ENCODE measurements at regions not wholly inside any gene's neighbourhood (a gene's known extent, or its start where the extent isn't known, plus 50 kb on each side); places are given as distances from the start of the nearest gene placed in this dataset.

- H3K27me3 Mint-ChIP-seq = no peaks in the 10 kb centered on the region
- H3K4me3 Mint-ChIP-seq = no peak overlapping the region
- peaks cover 2% of the 10 kb centered on the region for H3K36me3 Mint-ChIP-seq (ENCODE audit: low read depth)
- peaks cover 6% of the 10 kb centered on the region for H3K4me1 Mint-ChIP-seq
- no peak overlapping the region for H3K27ac Mint-ChIP-seq
- ATAC-seq (no peak), DNase-seq (no peak)
- H3K9me3 Mint-ChIP-seq = no peaks in the 10 kb centered on the region
These were observed 160.2 kb upstream of the SPIN4 start for GRCh38 chrX:63511361-63511760.

- Mint-ChIP-seq H3K4me1 (peaks cover 6% of the 10 kb centered on the region), H3K4me3 (no peak overlapping the region), H3K36me3 (ENCODE audit: low read depth) (peaks cover 2% of the 10 kb centered on the region), H3K27me3 (no peaks in the 10 kb centered on the region), H3K27ac (no peak overlapping the region), H3K9me3 (no peaks in the 10 kb centered on the region)
- DNase-seq = no peak
- ATAC-seq = no peak
These were observed 157.5 kb upstream of the SPIN4 start for GRCh38 chrX:63508668-63509067.

GRCh38 chrX:63506320-63506719 is 155.2 kb upstream of the SPIN4 start:
- Mint-ChIP-seq H3K36me3 (ENCODE audit: low read depth) (peaks cover 2% of the 10 kb centered on the region), H3K27ac (no peak overlapping the region), H3K4me3 (no peak overlapping the region), H3K4me1 (peaks cover 6% of the 10 kb centered on the region), H3K27me3 (no peaks in the 10 kb centered on the region), H3K9me3 (no peaks in the 10 kb centered on the region)
- ATAC-seq (no peak), DNase-seq (no peak)

- H3K4me1 Mint-ChIP-seq = peaks cover 3% of the 10 kb centered on the region
- DNase-seq = no peak
- H3K27me3 Mint-ChIP-seq = no peaks in the 10 kb centered on the region
- H3K36me3 Mint-ChIP-seq (ENCODE audit: low read depth) = peaks cover 5% of the 10 kb centered on the region
- no peaks in the 10 kb centered on the region for H3K9me3 Mint-ChIP-seq
- H3K27ac Mint-ChIP-seq = no peak overlapping the region
- ATAC-seq = no peak
- H3K4me3 Mint-ChIP-seq = no peak overlapping the region
These were observed 152.4 kb upstream of the SPIN4 start for GRCh38 chrX:63503541-63503940.

GRCh38 chrX:63488546-63489373 is 137.6 kb upstream of the SPIN4 start:
- DNase-seq (no peak), ATAC-seq (no peak)
- Mint-ChIP-seq H3K36me3 (ENCODE audit: low read depth) (peaks cover 45% of the 10 kb centered on the region), H3K9me3 (peaks cover 7% of the 10 kb centered on the region), H3K27me3 (no peaks in the 10 kb centered on the region), H3K27ac (no peak overlapping the region), H3K4me1 (no peaks in the 10 kb centered on the region), H3K4me3 (no peak overlapping the region)

GRCh38 chrX:63475200-63475599 is 124.1 kb upstream of the SPIN4 start:
- Mint-ChIP-seq H3K27me3 (no peaks in the 10 kb centered on the region), H3K4me3 (no peak overlapping the region), H3K9me3 (peaks cover 28% of the 10 kb centered on the region), H3K27ac (no peak overlapping the region), H3K4me1 (no peaks in the 10 kb centered on the region), H3K36me3 (ENCODE audit: low read depth) (peaks cover 51% of the 10 kb centered on the region)
- ATAC-seq (no peak), DNase-seq (no peak)

- Mint-ChIP-seq H3K9me3 (peaks cover 13% of the 10 kb centered on the region), H3K36me3 (ENCODE audit: low read depth) (peaks cover 34% of the 10 kb centered on the region), H3K27ac (no peak overlapping the region), H3K4me3 (no peak overlapping the region), H3K4me1 (no peaks in the 10 kb centered on the region), H3K27me3 (no peaks in the 10 kb centered on the region)
- DNase-seq (no peak), ATAC-seq (no peak)
These were observed 119.9 kb upstream of the SPIN4 start for GRCh38 chrX:63471004-63471403.

- Mint-ChIP-seq H3K27me3 (no peaks in the 10 kb centered on the region), H3K36me3 (ENCODE audit: low read depth) (peaks cover 33% of the 10 kb centered on the region), H3K4me3 (no peak overlapping the region), H3K4me1 (no peaks in the 10 kb centered on the region), H3K27ac (no peak overlapping the region), H3K9me3 (peaks cover 8% of the 10 kb centered on the region)
- DNase-seq (no peak), ATAC-seq (no peak)
These were observed 119.4 kb upstream of the SPIN4 start for GRCh38 chrX:63470506-63470905.

- H3K36me3 Mint-ChIP-seq (ENCODE audit: low read depth) = peaks cover 21% of the 10 kb centered on the region
- H3K9me3 Mint-ChIP-seq = peaks cover 13% of the 10 kb centered on the region
- ATAC-seq (no peak), DNase-seq (no peak)
- no peak overlapping the region for H3K4me3 Mint-ChIP-seq
- H3K27me3 Mint-ChIP-seq = no peaks in the 10 kb centered on the region
- H3K4me1 Mint-ChIP-seq = no peaks in the 10 kb centered on the region
- H3K27ac Mint-ChIP-seq = no peak overlapping the region
These were observed 115.6 kb upstream of the SPIN4 start for GRCh38 chrX:63466690-63467089.

GRCh38 chrX:63458981-63459380 is 107.8 kb upstream of the SPIN4 start:
- peaks cover 19% of the 10 kb centered on the region for H3K9me3 Mint-ChIP-seq
- H3K27ac Mint-ChIP-seq = no peak overlapping the region
- H3K27me3 Mint-ChIP-seq = no peaks in the 10 kb centered on the region
- peaks cover 25% of the 10 kb centered on the region for H3K36me3 Mint-ChIP-seq (ENCODE audit: low read depth)
- DNase-seq (no peak), ATAC-seq (no peak)
- H3K4me3 Mint-ChIP-seq = no peak overlapping the region
- H3K4me1 Mint-ChIP-seq = no peaks in the 10 kb centered on the region

GRCh38 chrX:63453571-63453970 is 102.4 kb upstream of the SPIN4 start:
- no peaks in the 10 kb centered on the region for H3K4me1 Mint-ChIP-seq
- no peaks in the 10 kb centered on the region for H3K27me3 Mint-ChIP-seq
- DNase-seq = no peak
- H3K36me3 Mint-ChIP-seq (ENCODE audit: low read depth) = peaks cover 51% of the 10 kb centered on the region
- no peak overlapping the region for H3K4me3 Mint-ChIP-seq
- no peak for ATAC-seq
- H3K9me3 Mint-ChIP-seq = peaks cover 42% of the 10 kb centered on the region
- no peak overlapping the region for H3K27ac Mint-ChIP-seq

- H3K36me3 Mint-ChIP-seq (ENCODE audit: low read depth) = peaks cover 20% of the 10 kb centered on the region
- no peaks in the 10 kb centered on the region for H3K27me3 Mint-ChIP-seq
- no peak for DNase-seq
- H3K27ac Mint-ChIP-seq = no peak overlapping the region
- peaks cover 2% of the 10 kb centered on the region for H3K4me1 Mint-ChIP-seq
- no peak overlapping the region for H3K4me3 Mint-ChIP-seq
- H3K9me3 Mint-ChIP-seq = peaks cover 25% of the 10 kb centered on the region
- no peak for ATAC-seq
These were observed 90.6 kb upstream of the SPIN4 start for GRCh38 chrX:63441717-63442116.

- H3K4me3 Mint-ChIP-seq = no peak overlapping the region
These were observed 88.4 kb upstream of the SPIN4 start for GRCh38 chrX:63439580-63439979.

GRCh38 chrX:63436865-63437264 is 85.7 kb upstream of the SPIN4 start:
- H3K27me3 Mint-ChIP-seq = no peaks in the 10 kb centered on the region
- no peak overlapping the region for H3K4me3 Mint-ChIP-seq
- H3K27ac Mint-ChIP-seq = no peak overlapping the region
- H3K36me3 Mint-ChIP-seq (ENCODE audit: low read depth) = peaks cover 20% of the 10 kb centered on the region
- peaks cover 14% of the 10 kb centered on the region for H3K9me3 Mint-ChIP-seq
- ATAC-seq (no peak), DNase-seq (no peak)
- peaks cover 2% of the 10 kb centered on the region for H3K4me1 Mint-ChIP-seq

More at GRCh38 chrX:63439580-63439979, 88.4 kb upstream of the SPIN4 start:
- H3K4me1 Mint-ChIP-seq = peaks cover 2% of the 10 kb centered on the region
- no peak for DNase-seq
- H3K9me3 Mint-ChIP-seq = peaks cover 23% of the 10 kb centered on the region
- no peak overlapping the region for H3K27ac Mint-ChIP-seq
- no peaks in the 10 kb centered on the region for H3K27me3 Mint-ChIP-seq
- H3K36me3 Mint-ChIP-seq (ENCODE audit: low read depth) = peaks cover 23% of the 10 kb centered on the region
- ATAC-seq = no peak

- Mint-ChIP-seq H3K27ac (no peak overlapping the region), H3K9me3 (peaks cover 10% of the 10 kb centered on the region), H3K4me3 (no peak overlapping the region), H3K4me1 (peaks cover 2% of the 10 kb centered on the region), H3K36me3 (ENCODE audit: low read depth) (peaks cover 20% of the 10 kb centered on the region), H3K27me3 (no peaks in the 10 kb centered on the region)
- DNase-seq (no peak), ATAC-seq (no peak)
These were observed 83.5 kb upstream of the SPIN4 start for GRCh38 chrX:63434665-63435064.
